ENCODE measurements at regions not wholly inside any gene's neighbourhood (a gene's known extent, or its start where the extent isn't known, plus 50 kb on each side); places are given as distances from the start of the nearest gene placed in this dataset.

DNA sequence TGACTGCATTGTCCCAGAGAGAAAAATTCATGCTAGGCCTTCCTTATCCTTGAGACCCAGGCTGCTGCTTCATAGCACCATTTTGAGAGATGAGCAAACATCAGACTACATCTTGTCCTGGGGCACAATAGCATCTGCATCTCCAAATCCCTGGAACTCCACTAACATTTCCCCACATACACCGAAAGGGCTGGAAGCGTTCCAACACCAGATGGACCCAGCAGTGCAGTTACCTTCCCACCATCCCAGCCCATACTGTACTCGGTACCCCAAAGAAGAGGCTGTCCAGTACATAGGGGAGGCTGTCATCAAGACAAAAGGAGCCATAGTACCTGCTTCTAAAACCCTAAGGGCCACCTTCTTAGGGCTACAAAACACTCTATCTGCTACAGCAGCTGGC is 547.2 kb upstream of the CHORDC1 start:
- no peak for TF ChIP-seq SIN3A (IDR thresholded peaks at IDR 0.05; ENCODE audit: borderline replicate concordance, insufficient read depth, low read length)
- no peak for TF ChIP-seq POLR2AphosphoS5 (IDR thresholded peaks at IDR 0.05; ENCODE audit: low read depth, low read length)
- TF ChIP-seq REST (IDR thresholded peaks at IDR 0.05; ENCODE audit: insufficient read depth in 1 of 2, low read depth in 2 of 2, low read length in 2 of 2): no peak
